Liver (tissue), 7 donors: ENCODE measurements at regions not wholly inside any gene's neighbourhood (a gene's known extent, or its start where the extent isn't known, plus 50 kb on each side); places are given as distances from the start of the nearest gene placed in this dataset.

Source experiments
- DNase-seq: peaks from one replicate; pipeline ENCODE4 v3.0.0-alpha.2; 2017; ENCODE audit warnings: low spot score
- H3K27ac ChIP-seq, 2 donors: one replicate each; pipeline ENCODE4 v1.7.0; 2013; ENCODE audit warnings: inconsistent platforms in 2 of 2, low read length in 2 of 2, control low read depth in 1 of 2, low read depth in 1 of 2, mild to moderate bottlenecking in 1 of 2
- H3K27me3 ChIP-seq, 4 donors: one replicate each; pipeline versions ENCODE4 v1.6.1 to v1.7.0; 2013; ENCODE audit warnings: low read length in 3 of 4, inconsistent platforms in 1 of 4, mild to moderate bottlenecking in 1 of 4, moderate library complexity in 1 of 4; ENCODE audit not compliant: control insufficient read depth in 4 of 4, insufficient read depth in 4 of 4
- H3K36me3 ChIP-seq, 4 donors: one replicate each; pipeline versions ENCODE4 v1.6.1 to v1.7.0; 2013; ENCODE audit warnings: low read length in 3 of 4, mild to moderate bottlenecking in 3 of 4, low read depth in 1 of 4, moderate library complexity in 1 of 4; ENCODE audit not compliant: control insufficient read depth in 4 of 4, insufficient read depth in 3 of 4
- H3K4me1 ChIP-seq, 4 donors: one replicate each; pipeline versions ENCODE4 v1.6.1 to v1.7.0; 2013; ENCODE audit warnings: low read length in 3 of 4, mild to moderate bottlenecking in 3 of 4, moderate library complexity in 1 of 4; ENCODE audit not compliant: control insufficient read depth in 4 of 4, insufficient read depth in 4 of 4
- H3K4me3 ChIP-seq, 3 donors: one replicate each; pipeline versions ENCODE4 v1.6.1 to v1.7.0; 2013; ENCODE audit warnings: low read length in 3 of 3, control low read depth in 1 of 3, low read depth in 1 of 3, mild to moderate bottlenecking in 1 of 3
- H3K9ac ChIP-seq, 2 donors: one replicate each; pipeline ENCODE4 v1.7.0; 2013; ENCODE audit warnings: low read length in 2 of 2, mild to moderate bottlenecking in 2 of 2, moderate library complexity in 2 of 2, control low read depth in 1 of 2, low read depth in 1 of 2
- H3K9me3 ChIP-seq, 4 donors: one replicate each; pipeline versions ENCODE4 v1.6.1 to v1.7.0; 2013; ENCODE audit warnings: low read length in 3 of 4; ENCODE audit not compliant: control insufficient read depth in 4 of 4
- FOXA1 ChIP-seq: IDR thresholded peaks from 2 replicates; pipeline ENCODE4 v1.6.1; 2016; ENCODE audit warnings: antibody characterized with exemption
- FOXA2 ChIP-seq: IDR thresholded peaks from 2 replicates; pipeline ENCODE4 v1.6.1; 2016; ENCODE audit warnings: antibody characterized with exemption
- HNF4A ChIP-seq, 2 donors: conservative IDR thresholded peaks; 2 replicates each; pipeline ENCODE4 v1.6.1; 2016; ENCODE audit warnings: antibody characterized with exemption in 2 of 2, mild to moderate bottlenecking in 2 of 2
- JUND ChIP-seq, 2 donors: IDR thresholded peaks; 2 replicates each; pipeline ENCODE4 v1.6.1; 2016; ENCODE audit warnings: antibody characterized with exemption in 2 of 2
- NR2F2 ChIP-seq: IDR thresholded peaks from 2 replicates; pipeline ENCODE4 v1.6.1; 2016; ENCODE audit warnings: antibody characterized with exemption
- REST ChIP-seq: IDR thresholded peaks from 2 replicates; pipeline ENCODE4 v1.6.1; 2016; ENCODE audit warnings: antibody characterized with exemption, mild to moderate bottlenecking
- RXRA ChIP-seq, 2 donors: IDR thresholded peaks; 2 replicates each; pipeline ENCODE4 v1.6.1; 2017 to 2018; ENCODE audit warnings: antibody characterized with exemption in 2 of 2, mild to moderate bottlenecking in 1 of 2
- SP1 ChIP-seq: IDR thresholded peaks from 2 replicates; pipeline ENCODE4 v1.6.1; 2018; ENCODE audit warnings: antibody characterized with exemption, mild to moderate bottlenecking
- YY1 ChIP-seq: IDR thresholded peaks from 2 replicates; pipeline ENCODE4 v1.6.1; 2016; ENCODE audit warnings: antibody characterized with exemption, mild to moderate bottlenecking
- ZBTB33 ChIP-seq: IDR thresholded peaks from 2 replicates; pipeline ENCODE4 v1.6.1; 2016; ENCODE audit warnings: antibody characterized with exemption
- WGBS: extraction: QIAGEN DNeasy Blood & Tissue Kit; methylation state at CpG from one replicate; pipeline ENCODE4 v1.1.7; 2013; 5-methylcytosine and 5-hydroxymethylcytosine counted together
- TF ChIP-seq, protein P1 (sequence below): IDR thresholded peaks from 2 replicates; pipeline ENCODE4 v1.6.1; 2016; ENCODE audit warnings: antibody characterized with exemption
- donor health status: healthy.
- donor health status: healthy.
- donor health status: healthy.
- donor health status: healthy.

DNA sequence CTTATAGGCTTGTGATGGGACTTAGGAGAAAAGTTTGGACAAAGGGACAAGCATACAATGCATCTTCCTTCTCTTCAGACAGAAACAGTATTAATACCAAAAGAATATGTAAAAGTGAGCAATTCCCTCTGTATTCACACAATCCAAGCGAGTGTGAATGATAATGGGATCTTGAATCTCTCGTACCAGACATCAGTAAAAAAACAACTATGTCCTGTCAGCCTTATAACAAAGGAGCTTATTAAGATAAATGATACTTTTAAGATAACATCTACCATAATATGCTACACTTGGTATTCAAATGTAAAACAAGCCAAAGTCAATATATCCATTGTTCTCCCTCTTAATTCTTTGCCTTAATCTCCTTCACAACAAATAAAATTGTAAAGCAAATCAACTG lies 288.6 kb upstream of the CNTN6 start:
- no peak overlapping the region for H3K27ac ChIP-seq
- H3K9me3 ChIP-seq = no peaks in the 10 kb centered on the region
- H3K4me3 ChIP-seq = no peak overlapping the region
- H3K4me1 ChIP-seq = no peaks in the 10 kb centered on the region
- 51% methylated on average over 2 of the region's 2 CpGs for WGBS
- no peak for DNase-seq
- TF ChIP-seq HNF4A (conservative IDR thresholded peaks at IDR 0.05) = no peak
- no peak for TF ChIP-seq RXRA (IDR thresholded peaks at IDR 0.05)
- no peak for TF ChIP-seq FOXA2
- no peak for TF ChIP-seq ZBTB33
- TF ChIP-seq JUND (IDR thresholded peaks at IDR 0.05) = no peak
- TF ChIP-seq FOXA1 = no peak
- TF ChIP-seq SP1 = no peak
- TF ChIP-seq REST = no peak
- H3K9ac ChIP-seq = no peak overlapping the region
- H3K27me3 ChIP-seq = no peaks in the 10 kb centered on the region
- H3K36me3 ChIP-seq = no peaks in the 10 kb centered on the region

DNA sequence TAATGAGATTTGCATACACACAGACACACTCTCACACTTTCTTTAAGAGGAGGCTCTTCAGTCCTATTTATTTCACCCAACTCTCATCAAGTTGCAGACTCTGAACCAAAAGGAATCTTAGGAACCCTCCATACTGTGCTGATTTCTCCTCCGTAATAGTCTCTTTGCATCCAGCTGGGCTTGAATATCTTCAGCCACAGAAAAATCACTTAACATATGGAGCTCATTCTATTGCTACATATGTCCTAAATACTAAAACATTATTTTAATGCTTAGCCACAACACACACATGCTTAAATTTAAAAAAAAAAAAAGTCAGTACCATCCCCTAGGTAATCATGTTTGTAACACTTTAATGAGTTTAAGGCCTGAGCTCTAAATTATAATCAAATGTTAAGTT lies 287.5 kb upstream of the CNTN6 start:
- no peak overlapping the region for H3K27ac ChIP-seq
- no peaks in the 10 kb centered on the region for H3K36me3 ChIP-seq
- 78% methylated on average over 1 of the region's 1 CpG for WGBS
- no peaks in the 10 kb centered on the region for H3K4me1 ChIP-seq
- no peaks in the 10 kb centered on the region for H3K27me3 ChIP-seq
- H3K9ac ChIP-seq = no peak overlapping the region
- DNase-seq = no peak
- H3K4me3 ChIP-seq = no peak overlapping the region
- H3K9me3 ChIP-seq = no peaks in the 10 kb centered on the region
- no peak for TF ChIP-seq FOXA2

GRCh38 chr3:806006-806405 lies 286.8 kb upstream of the CNTN6 start:
- H3K4me1 ChIP-seq = no peaks in the 10 kb centered on the region
- WGBS = 85% methylated on average over 2 of the region's 2 CpGs
- no peaks in the 10 kb centered on the region for H3K27me3 ChIP-seq
- TF ChIP-seq NR2F2 (no peak), YY1 (no peak), REST (no peak)
- TF ChIP-seq, protein P1, sequence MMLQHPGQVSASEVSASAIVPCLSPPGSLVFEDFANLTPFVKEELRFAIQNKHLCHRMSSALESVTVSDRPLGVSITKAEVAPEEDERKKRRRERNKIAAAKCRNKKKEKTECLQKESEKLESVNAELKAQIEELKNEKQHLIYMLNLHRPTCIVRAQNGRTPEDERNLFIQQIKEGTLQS = no peak
- no peaks in the 10 kb centered on the region for H3K36me3 ChIP-seq
- no peak overlapping the region for H3K4me3 ChIP-seq
- no peak overlapping the region for H3K9ac ChIP-seq
- no peak overlapping the region for H3K27ac ChIP-seq
- DNase-seq = no peak
- no peaks in the 10 kb centered on the region for H3K9me3 ChIP-seq
